ENCODE measurements at regions not wholly inside any gene's neighbourhood (a gene's known extent, or its start where the extent isn't known, plus 50 kb on each side); places are given as distances from the start of the nearest gene placed in this dataset.

- in situ Hi-C loops (cut with HindIII; ENCODE audit: low pct_unique_long_range_greater_than_20kb, low sequenced_read_pairs) (no loop called here), intact Hi-C loops (cut with micrococcal nuclease; ENCODE audit: unreplicated experiment) (no loop called here)
- POLR2A ChIA-PET: no interaction called here
- H3K27me3 ChIP-seq (ENCODE audit: control insufficient read depth, insufficient read depth, low read length): no peaks in the 10 kb centered on the region
- BruUV-seq (replicated peaks): no TSS peak
- no peak for DNase-seq (ENCODE audit: low read depth, low spot score)
- no peak overlapping the region for H3K4me3 ChIP-seq (ENCODE audit: low read depth in 2 of 2, low read length in 2 of 2)
- no peaks in the 10 kb centered on the region for H3K9me3 ChIP-seq (ENCODE audit: control insufficient read depth, insufficient read depth, low read depth, low read length)
- H3K36me3 ChIP-seq (ENCODE audit: control insufficient read depth, insufficient read depth, low read length): no peaks in the 10 kb centered on the region
- ATAC-seq: no peak
- TF ChIP-seq POLR2AphosphoS5 (IDR thresholded peaks at IDR 0.05; ENCODE audit: low read depth, low read length): no peak
- no peak for TF ChIP-seq TCF7L2 (IDR thresholded peaks at IDR 0.05; ENCODE audit: low read depth, low read length)
- no peak for TF ChIP-seq SIN3A (IDR thresholded peaks at IDR 0.05; ENCODE audit: borderline replicate concordance, insufficient read depth, low read depth, low read length)
- no peak for TF ChIP-seq CTCF (IDR thresholded peaks at IDR 0.05)
- TF ChIP-seq REST (IDR thresholded peaks at IDR 0.05; ENCODE audit: insufficient read depth in 1 of 2, low read depth in 2 of 2, low read length in 1 of 2): no peak
- H3K27ac ChIP-seq (ENCODE audit: low read length): no peak overlapping the region
- H3K4me1 ChIP-seq (ENCODE audit: control insufficient read depth, insufficient read depth, low read length): no peaks in the 10 kb centered on the region
- CTCF ChIA-PET: no interaction called here
Observed at GRCh38 chr4:41480896-41481311, 57.1 kb upstream of the LIMCH1 start.

GRCh38 chr4:41483771-41484170, 54.2 kb upstream of the LIMCH1 start:
- BruUV-seq (replicated peaks): no TSS peak
- TF ChIP-seq SIN3A (IDR thresholded peaks at IDR 0.05; ENCODE audit: borderline replicate concordance, insufficient read depth, low read depth, low read length) (no peak), TCF7L2 (IDR thresholded peaks at IDR 0.05; ENCODE audit: low read depth, low read length) (no peak), POLR2AphosphoS5 (IDR thresholded peaks at IDR 0.05; ENCODE audit: low read depth, low read length) (no peak), CTCF (IDR thresholded peaks at IDR 0.05) (no peak), REST (IDR thresholded peaks at IDR 0.05; ENCODE audit: insufficient read depth in 1 of 2, low read depth in 2 of 2, low read length in 1 of 2) (no peak)
- POLR2A ChIA-PET: no interaction called here
- Histone ChIP-seq H3K4me3 (ENCODE audit: low read depth in 2 of 2, low read length in 2 of 2) (no peak overlapping the region), H3K9me3 (ENCODE audit: control insufficient read depth, insufficient read depth, low read depth, low read length) (no peaks in the 10 kb centered on the region), H3K36me3 (ENCODE audit: control insufficient read depth, insufficient read depth, low read length) (no peaks in the 10 kb centered on the region), H3K4me1 (ENCODE audit: control insufficient read depth, insufficient read depth, low read length) (no peaks in the 10 kb centered on the region), H3K27ac (ENCODE audit: low read length) (no peak overlapping the region), H3K27me3 (ENCODE audit: control insufficient read depth, insufficient read depth, low read length) (no peaks in the 10 kb centered on the region)
- no peak for DNase-seq (ENCODE audit: low read depth, low spot score)
- intact Hi-C loops (cut with micrococcal nuclease; ENCODE audit: unreplicated experiment): no loop called here
- in situ Hi-C loops (cut with HindIII; ENCODE audit: low pct_unique_long_range_greater_than_20kb, low sequenced_read_pairs): no loop called here
- CTCF ChIA-PET: no interaction called here
- no peak for ATAC-seq

All from Panc1 (cell line).